ENCODE measurements at regions not wholly inside any gene's neighbourhood (a gene's known extent, or its start where the extent isn't known, plus 50 kb on each side); places are given as distances from the start of the nearest gene placed in this dataset.

DNA sequence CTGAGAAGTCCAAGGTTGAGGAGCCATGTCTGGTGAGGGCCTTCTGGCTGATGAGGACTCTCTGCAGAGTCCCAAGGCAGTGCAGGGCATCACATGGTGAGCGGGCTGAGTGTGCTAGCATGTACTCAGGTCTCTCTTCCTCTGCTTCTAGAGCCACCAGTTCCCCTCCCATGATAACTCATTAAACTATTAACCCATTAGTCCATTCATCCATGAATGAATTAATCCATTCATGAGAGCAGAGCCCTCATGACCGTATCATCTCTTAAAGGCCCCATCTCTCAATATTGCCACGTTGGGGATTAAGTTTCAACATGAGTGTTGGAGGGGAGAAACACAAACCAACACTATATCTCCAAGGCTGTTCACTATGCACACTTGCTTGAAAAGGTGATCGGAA, 83.7 kb downstream of the TMEM30B start:
- H3K4me1 ChIP-seq (replicated peaks in 1 of 4; ENCODE audit: control insufficient read depth in 3 of 4, insufficient read depth in 4 of 4, low read length in 3 of 4) = peaks cover 0 to 7% (median 3%) of the 10 kb centered on the region in 4 experiments; a peak in 3 of 7 replicates
- no peaks in the 10 kb centered on the region for H3K23me2 ChIP-seq (ENCODE audit: low read depth, low read length)
- H3K4ac ChIP-seq (replicated peaks; ENCODE audit: insufficient read length, low read depth, low read length) = no peak overlapping the region
- no peak for FAIRE-seq
- H3K79me2 ChIP-seq (ENCODE audit: control insufficient read depth in 1 of 2, insufficient read depth in 2 of 2, low read length in 2 of 2) = no peaks in the 10 kb centered on the region
- no peak overlapping the region for H3K4me3 ChIP-seq (ENCODE audit: extremely low read depth in 1 of 4, insufficient read depth in 2 of 4, low read depth in 3 of 4, low read length in 4 of 4)
- no peak overlapping the region for H4K91ac ChIP-seq (replicated peaks; ENCODE audit: insufficient read length, low read length)
- no peaks in the 10 kb centered on the region for H3K36me3 ChIP-seq (ENCODE audit: control insufficient read depth in 2 of 4, insufficient read depth in 4 of 4, low read length in 3 of 4)
- no peak overlapping the region for H3K18ac ChIP-seq (ENCODE audit: extremely low read depth, low read length)
- H2BK12ac ChIP-seq (ENCODE audit: low read depth, low read length) = no peak overlapping the region
- no peaks in the 10 kb centered on the region for H3K79me1 ChIP-seq (ENCODE audit: low read depth, low read length)
- H3K4me2 ChIP-seq (ENCODE audit: insufficient read depth in 1 of 2, low read depth in 2 of 2, low read length in 2 of 2) = no peak overlapping the region
- no peak overlapping the region for H3K14ac ChIP-seq (ENCODE audit: insufficient read length)
- H4K5ac ChIP-seq (ENCODE audit: insufficient read length, low read depth, low read length) = no peak overlapping the region
- no peak for DNase-seq (ENCODE audit: low read depth in 1 of 2, low spot score in 2 of 2)
- no peak overlapping the region for H4K8ac ChIP-seq (ENCODE audit: extremely low read depth, insufficient read depth, low read length)
- H3K9ac ChIP-seq (replicated peaks in 1 of 4; ENCODE audit: extremely low read depth in 1 of 4, low read depth in 3 of 4, low read length in 3 of 4) = no peak overlapping the region
- no peaks in the 10 kb centered on the region for H3K9me3 ChIP-seq (ENCODE audit: insufficient read depth in 2 of 2, low read depth in 1 of 2, low read length in 1 of 2)
- TF ChIP-seq CEBPB (IDR thresholded peaks at IDR 0.05; ENCODE audit: low read depth, low read length) (no peak), POU5F1 (IDR thresholded peaks at IDR 0.05; ENCODE audit: low read depth, low read length) (no peak), ZNF274 (IDR thresholded peaks at IDR 0.05; ENCODE audit: borderline replicate concordance, extremely low read depth, low read length) (no peak), RAD21 (IDR thresholded peaks at IDR 0.05 in 1 of 2, conservative IDR thresholded peaks at IDR 0.05 in 1 of 2; ENCODE audit: low read depth in 2 of 2, low read length in 2 of 2) (no peak), KDM4A (IDR thresholded peaks at IDR 0.05; ENCODE audit: low read depth, low read length, severe bottlenecking) (no peak)
- H2BK20ac ChIP-seq (ENCODE audit: low read length) = peak overlapping the region; percentile 39; the same call in 1 of the 2 replicates
- no peak overlapping the region for H2BK120ac ChIP-seq (replicated peaks; ENCODE audit: low read depth, low read length)
- no peak overlapping the region for H2BK15ac ChIP-seq (ENCODE audit: low read length)
- CTCF ChIA-PET (ENCODE audit: partially characterized antibody) = interaction anchor here (0.9 to 1.6 kb wide), 3 partner anchors 21 to 56 kb away, joined by 3 to 5 read pairs (median 4); no protein-coding TSS in a partner anchor
- no peak overlapping the region for H3K56ac ChIP-seq (replicated peaks; ENCODE audit: insufficient read length, low read depth, low read length)
- no peak overlapping the region for H2BK5ac ChIP-seq (ENCODE audit: low read depth, low read length)
- 61% methylated on average over 4 of the region's 4 CpGs; no CpG with 5 or more reads in 1 of the 2 experiments for WGBS, 2 experiments (ENCODE audit: extremely low coverage in 1 of 2, insufficient coverage in 1 of 2, insufficient read length in 1 of 2, insufficient replicate concordance in 2 of 2, low coverage in 1 of 2, low lambda C conversion rate in 2 of 2, missing lambda C conversion rate in 1 of 2)
- no peak overlapping the region for H3K23ac ChIP-seq (ENCODE audit: insufficient read length)
- no peak overlapping the region for H2AFZ ChIP-seq (ENCODE audit: low read length)
- no peak overlapping the region for H3K27ac ChIP-seq (ENCODE audit: low read depth, low read length)
- H4K20me1 ChIP-seq (replicated peaks in 1 of 2; ENCODE audit: control insufficient read depth in 1 of 2, insufficient read depth in 2 of 2, low read length in 2 of 2) = no peaks in the 10 kb centered on the region
- POLR2A ChIA-PET (ENCODE audit: partially characterized antibody) = no interaction called here
- no peak overlapping the region for H2AK5ac ChIP-seq (ENCODE audit: low read depth, low read length)
- H3K27me3 ChIP-seq (replicated peaks in 1 of 4; ENCODE audit: control insufficient read depth in 3 of 4, extremely low read depth in 1 of 4, insufficient read depth in 3 of 4, low read length in 3 of 4) = no peaks in the 10 kb centered on the region
